BE2C (cell line): ENCODE measurements at regions not wholly inside any gene's neighbourhood (a gene's known extent, or its start where the extent isn't known, plus 50 kb on each side); places are given as distances from the start of the nearest gene placed in this dataset.

ENCODE experiments used
- DNase-seq: peaks from one replicate; pipeline ENCODE4 v3.0.0-alpha.2; 2020
- H3K27me3 ChIP-seq: fragments of 250-450 bp; sonication (Bioruptor Pico); 2 replicates; pipeline ENCODE4 v1.5.1; 2020; ENCODE audit warnings: mild to moderate bottlenecking
- H3K36me3 ChIP-seq: fragments of 250-450 bp; sonication (Bioruptor Pico); 2 replicates; pipeline ENCODE4 v1.5.1; 2020; ENCODE audit warnings: mild to moderate bottlenecking
- H3K4me1 ChIP-seq: fragments of 250-450 bp; sonication (Bioruptor Pico); 2 replicates; pipeline ENCODE4 v1.5.1; 2020
- H3K4me3 ChIP-seq: 2 replicates; pipeline ENCODE4 v1.5.1; 2011; ENCODE audit warnings: low read depth, low read length
- H3K9me3 ChIP-seq: fragments of 250-450 bp; sonication (Bioruptor Pico); 2 replicates; pipeline ENCODE4 v1.5.1; 2020
- TF ChIP-seq, protein P1 (sequence below): IDR thresholded peaks from 2 replicates; pipeline ENCODE4 v1.5.1; 2012; ENCODE audit warnings: mild to moderate bottlenecking, low read depth, low read length

DNA sequence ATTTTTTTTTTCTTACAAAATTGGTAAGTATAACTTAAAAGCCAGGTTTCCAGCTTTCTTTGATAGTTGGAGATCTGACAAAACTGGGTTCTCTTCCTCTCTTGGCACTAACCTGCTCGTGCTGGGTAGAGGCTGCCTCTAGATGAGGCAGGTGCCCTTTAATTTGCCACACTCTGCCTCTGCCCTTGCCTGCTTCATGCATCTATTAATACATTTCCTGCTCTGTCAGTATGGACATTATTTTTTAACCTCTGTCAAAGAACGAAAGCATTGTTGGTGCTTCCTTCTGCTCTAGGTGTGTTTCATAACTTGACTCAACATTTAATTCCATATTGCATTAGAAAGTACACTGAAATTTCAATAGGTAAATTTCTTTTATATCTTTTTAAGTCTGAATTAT is 490.7 kb upstream of the ZEB2 start:
- H3K27me3 ChIP-seq: no peaks in the 10 kb centered on the region
- DNase-seq: no peak
- H3K4me1 ChIP-seq: no peaks in the 10 kb centered on the region
- no peak overlapping the region for H3K4me3 ChIP-seq
- no peaks in the 10 kb centered on the region for H3K36me3 ChIP-seq
- TF ChIP-seq, protein P1, sequence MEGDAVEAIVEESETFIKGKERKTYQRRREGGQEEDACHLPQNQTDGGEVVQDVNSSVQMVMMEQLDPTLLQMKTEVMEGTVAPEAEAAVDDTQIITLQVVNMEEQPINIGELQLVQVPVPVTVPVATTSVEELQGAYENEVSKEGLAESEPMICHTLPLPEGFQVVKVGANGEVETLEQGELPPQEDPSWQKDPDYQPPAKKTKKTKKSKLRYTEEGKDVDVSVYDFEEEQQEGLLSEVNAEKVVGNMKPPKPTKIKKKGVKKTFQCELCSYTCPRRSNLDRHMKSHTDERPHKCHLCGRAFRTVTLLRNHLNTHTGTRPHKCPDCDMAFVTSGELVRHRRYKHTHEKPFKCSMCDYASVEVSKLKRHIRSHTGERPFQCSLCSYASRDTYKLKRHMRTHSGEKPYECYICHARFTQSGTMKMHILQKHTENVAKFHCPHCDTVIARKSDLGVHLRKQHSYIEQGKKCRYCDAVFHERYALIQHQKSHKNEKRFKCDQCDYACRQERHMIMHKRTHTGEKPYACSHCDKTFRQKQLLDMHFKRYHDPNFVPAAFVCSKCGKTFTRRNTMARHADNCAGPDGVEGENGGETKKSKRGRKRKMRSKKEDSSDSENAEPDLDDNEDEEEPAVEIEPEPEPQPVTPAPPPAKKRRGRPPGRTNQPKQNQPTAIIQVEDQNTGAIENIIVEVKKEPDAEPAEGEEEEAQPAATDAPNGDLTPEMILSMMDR: no peak
- H3K9me3 ChIP-seq: no peaks in the 10 kb centered on the region

DNA sequence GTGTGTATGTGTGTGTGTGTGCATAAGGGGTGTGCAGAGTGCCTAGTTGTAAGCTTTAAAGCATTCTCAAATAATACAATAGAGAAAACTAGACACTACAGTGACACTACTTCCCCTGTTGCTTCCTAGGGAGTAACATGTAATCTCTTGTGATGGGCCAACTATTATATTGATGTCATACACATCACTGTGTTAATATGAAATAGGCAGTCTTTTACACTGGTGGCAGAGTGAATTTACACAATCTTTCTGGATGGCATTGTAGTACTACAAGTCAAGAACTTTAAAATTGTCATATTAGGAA is 488.0 kb upstream of the ZEB2 start:
- Histone ChIP-seq H3K27me3 (no peaks in the 10 kb centered on the region), H3K4me1 (no peaks in the 10 kb centered on the region), H3K36me3 (no peaks in the 10 kb centered on the region), H3K4me3 (no peak overlapping the region), H3K9me3 (no peaks in the 10 kb centered on the region)
- TF ChIP-seq, protein P1: no peak
- DNase-seq: no peak

DNA sequence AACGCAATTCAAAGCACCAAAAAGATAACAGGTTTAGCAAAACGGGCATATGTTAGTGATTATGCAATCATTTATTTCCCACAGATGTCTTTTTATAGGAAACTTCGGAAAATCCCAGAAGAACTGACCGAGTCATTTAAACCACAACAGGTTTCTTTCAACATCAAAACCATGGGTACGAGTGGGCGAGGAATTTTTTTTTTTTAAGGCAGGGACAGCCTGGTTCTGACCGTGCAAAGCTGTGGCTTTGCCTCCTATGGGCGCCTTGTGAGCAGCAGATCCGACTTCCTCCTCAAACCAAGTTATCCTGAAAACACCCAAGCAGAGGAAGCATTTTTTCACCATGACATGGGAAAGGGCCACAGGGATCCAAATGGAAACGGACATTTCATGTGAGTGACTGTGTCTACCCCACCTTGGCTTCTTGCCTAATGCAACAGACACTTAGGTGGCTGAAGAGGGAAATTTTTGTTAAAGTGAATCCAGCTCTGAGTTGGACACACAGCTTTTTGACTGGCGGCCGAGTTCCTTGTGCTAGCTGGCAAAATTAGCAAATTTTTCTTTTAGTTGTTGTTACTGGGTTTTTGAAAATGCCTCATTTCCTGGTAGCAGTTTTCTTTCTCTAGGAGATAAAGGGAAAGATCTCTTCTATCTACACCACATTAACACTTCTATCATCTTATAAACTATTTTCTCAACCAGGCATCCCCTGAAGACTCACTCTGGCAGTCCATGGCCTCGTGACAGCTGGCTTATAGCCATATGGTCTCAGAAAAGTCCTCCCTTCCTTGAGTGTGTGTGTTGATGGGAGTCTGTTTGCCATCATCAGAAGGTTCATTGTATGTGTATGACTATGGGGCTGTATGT is 487.4 kb upstream of the ZEB2 start:
- Histone ChIP-seq H3K27me3 (no peaks in the 10 kb centered on the region), H3K4me3 (no peak overlapping the region)
- DNase-seq: no peak

DNA sequence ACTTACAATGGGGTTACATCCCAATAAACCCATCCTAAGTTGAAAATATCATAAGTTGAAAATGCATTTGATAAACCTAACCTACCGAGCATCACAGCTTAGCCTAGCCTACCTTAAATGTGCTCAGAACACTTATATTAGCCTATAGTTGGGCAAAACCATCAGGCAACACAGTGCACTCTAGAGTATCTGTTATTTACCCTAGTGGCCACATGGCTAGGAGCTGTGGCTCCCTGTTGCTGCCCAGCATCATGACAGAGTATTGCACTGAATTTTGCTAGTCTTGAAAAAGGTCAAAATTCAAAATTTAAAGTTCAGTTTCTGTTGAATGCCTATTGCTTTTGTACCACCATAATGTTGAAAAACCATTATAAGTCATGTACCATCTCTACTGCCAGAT is 482.7 kb upstream of the ZEB2 start:
- no peak for DNase-seq
- H3K27me3 ChIP-seq: no peaks in the 10 kb centered on the region
- H3K9me3 ChIP-seq: no peaks in the 10 kb centered on the region
- H3K4me3 ChIP-seq: no peak overlapping the region
- TF ChIP-seq, protein P1: no peak
- H3K4me1 ChIP-seq: no peaks in the 10 kb centered on the region
- H3K36me3 ChIP-seq: no peaks in the 10 kb centered on the region

More for the DNA sequence above, 487.4 kb upstream of the ZEB2 start:
- Histone ChIP-seq H3K4me1 (no peaks in the 10 kb centered on the region), H3K36me3 (no peaks in the 10 kb centered on the region), H3K9me3 (no peaks in the 10 kb centered on the region)
- TF ChIP-seq, protein P1: no peak

DNA sequence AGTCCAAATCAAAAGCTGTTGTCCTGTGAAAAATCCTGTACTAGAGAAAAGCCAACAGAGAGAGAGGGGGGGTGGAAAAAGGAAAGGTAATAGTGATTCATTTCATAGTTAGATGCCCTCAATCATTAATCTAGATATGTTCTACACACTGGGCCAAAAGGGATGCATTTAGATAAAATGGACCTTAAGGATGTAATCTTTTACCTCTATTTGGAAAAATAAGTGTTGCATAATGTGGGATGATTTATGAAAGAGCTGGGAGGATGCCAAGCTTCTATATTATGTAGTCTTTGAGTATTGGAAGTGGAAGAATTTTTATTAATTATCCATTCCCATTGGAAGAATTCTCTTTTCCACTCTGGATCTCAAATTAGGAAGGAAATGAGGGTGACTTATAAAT is 480.5 kb upstream of the ZEB2 start:
- TF ChIP-seq, protein P1: no peak
- no peak overlapping the region for H3K4me3 ChIP-seq
- no peaks in the 10 kb centered on the region for H3K36me3 ChIP-seq

DNA sequence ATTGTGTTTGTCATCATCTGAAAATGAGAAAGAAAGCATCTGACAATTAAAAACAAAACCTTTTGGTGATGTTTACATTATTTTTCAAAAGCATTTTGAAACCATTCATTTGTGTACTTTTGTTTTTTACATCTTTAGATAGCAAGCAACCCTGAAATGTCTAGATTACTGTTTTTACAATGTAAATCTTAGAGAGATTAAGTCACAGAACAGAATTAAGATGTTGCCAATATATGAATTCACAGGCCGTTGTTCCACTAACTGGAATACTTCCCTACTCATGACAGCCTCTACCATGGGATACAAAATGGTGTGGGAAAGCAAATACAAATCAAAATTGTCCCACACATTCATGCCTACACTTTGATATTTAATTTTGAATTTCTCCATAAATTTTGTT is 480.0 kb upstream of the ZEB2 start:
- Histone ChIP-seq H3K4me1 (no peaks in the 10 kb centered on the region), H3K4me3 (no peak overlapping the region), H3K9me3 (no peaks in the 10 kb centered on the region), H3K27me3 (no peaks in the 10 kb centered on the region), H3K36me3 (no peaks in the 10 kb centered on the region)
- DNase-seq: no peak
- TF ChIP-seq, protein P1: no peak

More for the DNA sequence above, 480.5 kb upstream of the ZEB2 start:
- Histone ChIP-seq H3K27me3 (no peaks in the 10 kb centered on the region), H3K9me3 (no peaks in the 10 kb centered on the region), H3K4me1 (no peaks in the 10 kb centered on the region)
- DNase-seq: no peak
